ENCODE measurements at regions not wholly inside any gene's neighbourhood (a gene's known extent, or its start where the extent isn't known, plus 50 kb on each side); places are given as distances from the start of the nearest gene placed in this dataset.

DNA sequence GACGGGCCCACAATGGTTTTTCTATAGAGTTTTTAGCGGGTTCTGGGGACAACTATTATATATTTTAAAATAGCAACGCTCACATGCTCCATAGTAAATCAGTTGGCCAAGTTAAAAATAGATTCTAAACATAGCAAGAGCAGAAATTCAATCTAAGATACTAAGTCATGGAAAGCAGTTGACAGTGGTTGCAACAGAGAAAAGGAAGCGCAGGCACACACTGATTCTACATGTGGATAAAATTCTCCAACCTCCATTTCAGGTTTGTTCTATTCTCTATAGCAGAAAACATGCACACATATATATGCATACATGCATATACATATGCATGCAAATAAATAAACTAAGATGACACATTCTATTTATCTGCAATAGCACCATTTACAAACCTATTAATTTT, 89.6 kb upstream of the HNRNPU start:
- TF ChIP-seq SIN3A (IDR thresholded peaks at IDR 0.05; ENCODE audit: borderline replicate concordance, insufficient read depth, low read depth, low read length): no peak
- TF ChIP-seq, protein P1, sequence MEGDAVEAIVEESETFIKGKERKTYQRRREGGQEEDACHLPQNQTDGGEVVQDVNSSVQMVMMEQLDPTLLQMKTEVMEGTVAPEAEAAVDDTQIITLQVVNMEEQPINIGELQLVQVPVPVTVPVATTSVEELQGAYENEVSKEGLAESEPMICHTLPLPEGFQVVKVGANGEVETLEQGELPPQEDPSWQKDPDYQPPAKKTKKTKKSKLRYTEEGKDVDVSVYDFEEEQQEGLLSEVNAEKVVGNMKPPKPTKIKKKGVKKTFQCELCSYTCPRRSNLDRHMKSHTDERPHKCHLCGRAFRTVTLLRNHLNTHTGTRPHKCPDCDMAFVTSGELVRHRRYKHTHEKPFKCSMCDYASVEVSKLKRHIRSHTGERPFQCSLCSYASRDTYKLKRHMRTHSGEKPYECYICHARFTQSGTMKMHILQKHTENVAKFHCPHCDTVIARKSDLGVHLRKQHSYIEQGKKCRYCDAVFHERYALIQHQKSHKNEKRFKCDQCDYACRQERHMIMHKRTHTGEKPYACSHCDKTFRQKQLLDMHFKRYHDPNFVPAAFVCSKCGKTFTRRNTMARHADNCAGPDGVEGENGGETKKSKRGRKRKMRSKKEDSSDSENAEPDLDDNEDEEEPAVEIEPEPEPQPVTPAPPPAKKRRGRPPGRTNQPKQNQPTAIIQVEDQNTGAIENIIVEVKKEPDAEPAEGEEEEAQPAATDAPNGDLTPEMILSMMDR (IDR thresholded peaks at IDR 0.05): no peak
- TF ChIP-seq POLR2AphosphoS5 (IDR thresholded peaks at IDR 0.05; ENCODE audit: low read depth, low read length): no peak
- TF ChIP-seq, protein P2, sequence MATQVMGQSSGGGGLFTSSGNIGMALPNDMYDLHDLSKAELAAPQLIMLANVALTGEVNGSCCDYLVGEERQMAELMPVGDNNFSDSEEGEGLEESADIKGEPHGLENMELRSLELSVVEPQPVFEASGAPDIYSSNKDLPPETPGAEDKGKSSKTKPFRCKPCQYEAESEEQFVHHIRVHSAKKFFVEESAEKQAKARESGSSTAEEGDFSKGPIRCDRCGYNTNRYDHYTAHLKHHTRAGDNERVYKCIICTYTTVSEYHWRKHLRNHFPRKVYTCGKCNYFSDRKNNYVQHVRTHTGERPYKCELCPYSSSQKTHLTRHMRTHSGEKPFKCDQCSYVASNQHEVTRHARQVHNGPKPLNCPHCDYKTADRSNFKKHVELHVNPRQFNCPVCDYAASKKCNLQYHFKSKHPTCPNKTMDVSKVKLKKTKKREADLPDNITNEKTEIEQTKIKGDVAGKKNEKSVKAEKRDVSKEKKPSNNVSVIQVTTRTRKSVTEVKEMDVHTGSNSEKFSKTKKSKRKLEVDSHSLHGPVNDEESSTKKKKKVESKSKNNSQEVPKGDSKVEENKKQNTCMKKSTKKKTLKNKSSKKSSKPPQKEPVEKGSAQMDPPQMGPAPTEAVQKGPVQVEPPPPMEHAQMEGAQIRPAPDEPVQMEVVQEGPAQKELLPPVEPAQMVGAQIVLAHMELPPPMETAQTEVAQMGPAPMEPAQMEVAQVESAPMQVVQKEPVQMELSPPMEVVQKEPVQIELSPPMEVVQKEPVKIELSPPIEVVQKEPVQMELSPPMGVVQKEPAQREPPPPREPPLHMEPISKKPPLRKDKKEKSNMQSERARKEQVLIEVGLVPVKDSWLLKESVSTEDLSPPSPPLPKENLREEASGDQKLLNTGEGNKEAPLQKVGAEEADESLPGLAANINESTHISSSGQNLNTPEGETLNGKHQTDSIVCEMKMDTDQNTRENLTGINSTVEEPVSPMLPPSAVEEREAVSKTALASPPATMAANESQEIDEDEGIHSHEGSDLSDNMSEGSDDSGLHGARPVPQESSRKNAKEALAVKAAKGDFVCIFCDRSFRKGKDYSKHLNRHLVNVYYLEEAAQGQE (IDR thresholded peaks at IDR 0.05; ENCODE audit: insufficient read depth in 1 of 2, low read depth in 2 of 2, low read length in 1 of 2): no peak
- TF ChIP-seq TCF7L2 (IDR thresholded peaks at IDR 0.05; ENCODE audit: low read depth, low read length): no peak
- no peaks in the 10 kb centered on the region for H3K9me3 ChIP-seq (ENCODE audit: control insufficient read depth, insufficient read depth, low read depth, low read length)
- no peak overlapping the region for H3K27ac ChIP-seq (ENCODE audit: low read length)
- no peak overlapping the region for H3K4me3 ChIP-seq (ENCODE audit: low read depth in 2 of 2, low read length in 2 of 2)
- POLR2A ChIA-PET: no interaction called here
- in situ Hi-C loops (cut with HindIII; ENCODE audit: low pct_unique_long_range_greater_than_20kb, low sequenced_read_pairs) (no loop called here), intact Hi-C loops (cut with micrococcal nuclease; ENCODE audit: unreplicated experiment) (no loop called here)
- BruUV-seq (replicated peaks): no TSS peak
- H3K27me3 ChIP-seq (ENCODE audit: control insufficient read depth, insufficient read depth, low read length): no peaks in the 10 kb centered on the region
- ATAC-seq (no peak), DNase-seq (ENCODE audit: low read depth, low spot score) (no peak)
- no peaks in the 10 kb centered on the region for H3K4me1 ChIP-seq (ENCODE audit: control insufficient read depth, insufficient read depth, low read length)
- CTCF ChIA-PET: no interaction called here
- H3K36me3 ChIP-seq (ENCODE audit: control insufficient read depth, insufficient read depth, low read length): no peaks in the 10 kb centered on the region

DNA sequence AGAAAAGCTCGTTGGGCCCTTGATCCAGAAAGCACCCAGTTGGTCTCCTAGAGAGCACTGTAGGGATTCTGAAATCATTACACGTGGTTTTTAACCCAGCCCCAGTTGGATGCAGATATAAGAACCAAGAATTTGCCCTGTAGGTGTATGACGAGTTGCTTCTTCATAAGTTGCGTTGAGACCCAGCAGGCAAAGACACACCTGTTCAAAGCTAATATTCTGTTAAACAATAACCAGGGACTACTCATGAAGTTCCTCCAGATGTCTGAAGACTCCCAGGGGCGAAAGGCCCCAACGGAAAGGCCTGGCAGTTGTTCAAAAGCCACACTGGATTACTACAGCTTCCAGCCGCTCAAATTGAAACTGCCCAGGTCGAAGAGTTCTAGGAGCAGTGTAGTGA, 88.6 kb upstream of the HNRNPU start:
- no peak overlapping the region for H3K4me3 ChIP-seq (ENCODE audit: low read depth in 2 of 2, low read length in 2 of 2)
- no peak for DNase-seq (ENCODE audit: low read depth, low spot score)
- no peak overlapping the region for H3K27ac ChIP-seq (ENCODE audit: low read length)
- no peaks in the 10 kb centered on the region for H3K36me3 ChIP-seq (ENCODE audit: control insufficient read depth, insufficient read depth, low read length)
- in situ Hi-C loops (cut with HindIII; ENCODE audit: low pct_unique_long_range_greater_than_20kb, low sequenced_read_pairs): no loop called here
- CTCF ChIA-PET: no interaction called here
- no peaks in the 10 kb centered on the region for H3K4me1 ChIP-seq (ENCODE audit: control insufficient read depth, insufficient read depth, low read length)
- POLR2A ChIA-PET: interaction anchor here (0.6 to 0.8 kb wide), 2 partner anchors 16 to 88 kb away, joined by 3 read pairs; a partner anchor contains a TSS
- no TSS peak for BruUV-seq (replicated peaks)
- no peaks in the 10 kb centered on the region for H3K9me3 ChIP-seq (ENCODE audit: control insufficient read depth, insufficient read depth, low read depth, low read length)
- TF ChIP-seq POLR2AphosphoS5 (IDR thresholded peaks at IDR 0.05; ENCODE audit: low read depth, low read length) (no peak), SIN3A (IDR thresholded peaks at IDR 0.05; ENCODE audit: borderline replicate concordance, insufficient read depth, low read depth, low read length) (no peak), TCF7L2 (IDR thresholded peaks at IDR 0.05; ENCODE audit: low read depth, low read length) (no peak)
- TF ChIP-seq, protein P2 (IDR thresholded peaks at IDR 0.05; ENCODE audit: insufficient read depth in 1 of 2, low read depth in 2 of 2, low read length in 1 of 2): no peak
- TF ChIP-seq, protein P1 (IDR thresholded peaks at IDR 0.05): no peak
- no peaks in the 10 kb centered on the region for H3K27me3 ChIP-seq (ENCODE audit: control insufficient read depth, insufficient read depth, low read length)
- intact Hi-C loops (cut with micrococcal nuclease; ENCODE audit: unreplicated experiment): no loop called here
- ATAC-seq: no peak
